Stimulated activated CD4-positive, alpha-beta T cell treated with anti-CD3 and anti-CD28 coated beads, TNF-alpha, amount 100 ng/mL, for 1 hour (primary cell): ENCODE measurements at regions not wholly inside any gene's neighbourhood (a gene's known extent, or its start where the extent isn't known, plus 50 kb on each side); places are given as distances from the start of the nearest gene placed in this dataset.

Experiments used
- DNase-seq, 3 donors: peaks; one replicate each; pipeline ENCODE4 v3.0.0-alpha.2; 2020; ENCODE audit warnings: low read depth in 3 of 3, low spot score in 1 of 3

DNA sequence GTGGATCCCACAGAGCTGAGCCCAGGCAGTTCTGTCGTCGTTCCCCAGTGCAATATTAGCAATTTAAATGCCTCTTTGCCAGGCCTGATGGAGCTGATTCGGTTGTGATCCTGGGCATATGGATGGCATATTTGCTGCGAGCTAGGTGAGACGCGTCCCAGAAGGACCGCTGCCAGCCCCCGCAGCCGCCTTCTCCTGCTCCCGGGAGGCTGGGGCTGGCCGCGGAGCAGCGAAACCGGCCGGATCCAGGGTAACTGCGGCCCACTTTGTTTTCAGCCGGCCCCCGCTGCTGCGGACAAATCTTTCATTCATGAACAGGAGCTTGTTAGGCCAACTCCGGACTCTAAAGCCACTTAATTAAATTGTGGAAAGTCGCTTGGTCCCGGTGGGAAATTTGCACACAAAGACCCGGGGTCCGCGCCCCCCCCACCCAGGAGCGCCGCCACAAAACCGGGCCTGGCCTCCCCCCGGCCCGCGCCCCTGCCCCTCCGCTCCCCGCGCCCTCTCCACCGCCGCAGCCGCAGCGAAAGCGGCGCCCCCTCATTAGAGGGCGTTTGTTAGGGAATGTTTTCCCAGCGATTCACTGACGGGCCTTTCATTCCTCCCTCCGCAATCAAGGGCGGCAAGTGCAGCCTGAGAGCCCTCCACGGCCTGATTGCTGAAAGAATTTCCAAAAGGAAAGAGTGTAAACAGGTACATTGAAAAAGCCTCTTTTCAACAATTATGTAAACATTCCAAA lies 383.3 kb downstream of the RRAGC start:
- DNase-seq = no peak

DNA sequence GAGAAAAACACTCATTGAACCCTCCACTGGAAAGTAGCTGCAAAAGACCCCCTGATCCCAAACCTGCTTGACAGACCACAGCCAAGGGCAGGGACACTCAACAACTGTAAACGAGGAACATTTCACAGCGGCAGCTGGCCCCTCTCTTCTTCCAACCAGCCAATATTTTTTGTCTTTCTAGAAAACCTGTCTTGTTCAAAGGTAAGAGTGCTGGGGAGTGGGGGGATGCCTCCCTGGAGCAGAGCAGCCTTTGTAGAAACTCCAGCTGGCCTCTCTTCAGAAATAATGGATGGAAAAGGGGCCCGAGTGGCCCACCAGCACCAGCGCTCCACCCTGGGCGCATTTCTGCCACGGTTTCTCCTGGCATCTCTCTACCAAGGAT lies 384.0 kb downstream of the RRAGC start:
- no peak for DNase-seq

DNA sequence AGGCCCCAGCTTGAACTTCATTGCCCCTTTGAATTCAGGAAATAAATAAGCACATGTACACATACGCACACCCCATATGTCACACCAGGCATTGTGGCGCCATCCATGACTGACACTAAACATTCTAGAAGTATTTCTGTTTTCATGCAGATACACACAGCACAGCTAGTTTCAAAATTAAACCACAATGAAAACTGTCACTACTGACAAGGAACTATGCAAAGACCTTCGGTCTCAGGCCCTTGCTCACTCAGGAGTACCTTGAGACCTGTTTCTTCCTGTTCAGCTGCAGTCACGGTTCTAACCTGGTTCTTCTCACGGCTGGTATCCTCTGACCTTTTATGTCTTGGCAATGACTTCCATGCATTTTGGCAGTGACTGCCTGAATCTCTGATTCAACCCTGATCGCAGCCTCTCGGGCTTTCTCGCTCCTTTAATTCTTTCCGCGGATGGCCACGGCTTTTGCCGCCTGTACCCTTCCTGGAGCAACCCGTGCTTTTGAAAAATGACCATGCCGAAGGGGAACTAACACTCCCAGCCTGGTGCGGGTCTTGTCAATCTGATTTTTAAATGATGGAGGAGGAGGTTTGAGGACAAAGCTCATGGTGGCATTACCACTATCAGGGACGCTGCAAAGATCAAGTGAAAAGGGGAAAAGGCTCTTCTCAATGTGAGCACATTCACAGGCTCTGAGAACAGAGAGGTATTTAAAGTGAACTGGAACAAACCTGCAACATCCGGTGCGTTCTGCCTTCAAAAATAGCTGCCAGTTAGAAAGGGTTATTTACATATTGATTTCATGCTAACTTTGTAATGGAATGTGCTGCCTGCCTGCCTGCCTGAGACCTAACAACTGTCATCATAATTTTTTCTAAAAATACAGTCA lies 384.6 kb downstream of the RRAGC start:
- DNase-seq = no peak

DNA sequence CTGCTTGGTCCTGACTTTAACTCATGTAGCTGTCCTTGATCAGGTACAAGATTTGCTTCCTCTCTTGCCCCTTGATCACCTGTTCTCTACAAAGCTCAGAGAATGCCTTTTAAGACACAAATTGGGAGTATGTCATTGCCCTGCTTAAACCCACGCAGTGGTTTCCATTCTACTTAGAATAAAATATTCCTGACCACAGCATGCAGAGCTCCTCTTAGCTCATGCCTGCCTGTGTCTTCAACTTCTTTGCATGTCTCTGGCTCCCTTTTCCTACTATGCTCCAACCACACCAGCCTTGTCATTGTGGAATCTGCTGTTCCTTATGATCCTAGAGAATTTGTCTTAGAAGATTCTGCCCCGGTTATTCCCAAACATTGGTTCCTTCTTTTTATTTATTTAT lies 393.1 kb downstream of the RRAGC start:
- no peak for DNase-seq

DNA sequence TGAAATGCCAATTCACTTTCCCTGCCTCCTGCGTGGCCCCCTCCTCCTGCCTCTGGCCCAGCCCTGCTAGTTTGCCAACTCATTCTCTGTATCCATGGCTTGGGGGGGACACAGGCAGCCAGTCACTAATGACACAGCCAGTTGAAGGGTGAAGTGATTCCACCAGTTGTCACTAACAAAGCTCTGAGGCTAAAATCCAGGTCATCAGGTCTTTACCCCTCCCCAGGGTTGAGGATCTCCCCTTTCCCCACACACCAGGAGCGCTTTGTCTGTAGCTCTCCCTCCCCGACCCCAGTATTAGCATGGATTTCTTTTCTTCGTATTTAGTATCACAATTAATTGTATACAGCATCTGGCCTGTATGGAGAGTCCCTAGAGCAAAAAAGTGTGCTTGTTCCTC lies 394.1 kb downstream of the RRAGC start:
- DNase-seq = no peak

DNA sequence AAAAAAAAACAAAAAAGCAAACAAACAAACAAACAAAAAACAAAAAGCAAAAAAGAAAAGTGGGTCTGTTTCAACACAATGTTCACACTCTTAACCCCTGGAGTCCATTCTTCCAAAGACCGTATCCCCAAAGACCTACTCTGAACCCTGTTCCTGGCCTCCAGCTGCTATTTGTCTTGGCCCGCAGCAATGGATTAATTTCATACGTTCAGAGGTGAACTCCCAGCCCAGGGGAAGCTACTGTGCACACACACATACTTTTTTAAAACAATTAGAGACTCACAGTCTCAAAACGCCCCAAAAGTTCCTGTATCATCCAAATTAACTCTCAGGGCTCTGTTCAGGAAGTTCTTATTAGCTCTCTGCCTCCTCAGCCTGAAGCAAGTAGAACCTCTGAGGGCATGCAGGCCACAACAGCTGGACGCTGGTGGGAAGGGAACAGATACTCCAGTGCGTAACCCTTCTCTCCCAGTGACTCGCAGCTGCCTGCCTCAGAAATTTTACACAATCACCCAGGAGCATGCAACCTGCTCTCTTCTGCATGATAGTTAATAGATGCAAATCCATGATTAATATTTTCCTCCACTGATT lies 395.4 kb downstream of the RRAGC start:
- DNase-seq = no peak

DNA sequence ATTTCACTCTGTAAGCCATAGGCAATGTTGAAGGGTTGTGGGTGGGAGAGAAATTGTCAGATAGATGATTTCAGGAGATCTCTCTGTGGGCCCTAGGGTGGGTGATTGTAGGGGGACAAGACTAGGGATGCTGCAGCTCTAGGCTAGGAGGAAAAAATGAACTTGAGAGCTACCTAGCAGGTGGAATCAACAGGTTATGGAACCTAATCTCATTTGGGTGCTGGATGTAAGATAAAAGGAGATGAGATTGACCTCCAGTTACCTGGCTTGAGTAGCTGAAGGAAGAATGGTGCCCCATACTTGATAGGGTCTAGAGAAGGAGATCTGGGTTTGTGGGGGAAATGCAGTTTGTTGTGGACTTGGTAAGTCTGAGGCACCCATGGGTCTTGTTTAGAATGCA lies 396.5 kb downstream of the RRAGC start:
- DNase-seq = no peak

DNA sequence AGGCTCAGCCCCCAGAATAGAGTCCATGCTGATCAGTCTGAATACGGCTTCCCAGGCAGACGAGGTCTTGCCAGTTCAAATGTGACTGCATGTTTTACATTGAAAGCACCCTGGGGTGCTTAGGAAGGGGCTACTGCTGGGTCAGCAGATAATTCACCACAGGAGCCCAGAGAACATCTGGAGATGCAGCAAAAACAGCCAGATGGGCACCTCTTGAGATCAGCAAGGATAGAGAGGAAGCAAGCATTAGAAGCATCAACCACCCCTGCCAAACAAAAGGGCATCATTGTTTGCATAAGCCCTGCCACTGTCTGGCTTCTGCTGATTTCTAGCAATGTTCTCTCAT lies 403.1 kb downstream of the RRAGC start:
- DNase-seq = no peak

DNA sequence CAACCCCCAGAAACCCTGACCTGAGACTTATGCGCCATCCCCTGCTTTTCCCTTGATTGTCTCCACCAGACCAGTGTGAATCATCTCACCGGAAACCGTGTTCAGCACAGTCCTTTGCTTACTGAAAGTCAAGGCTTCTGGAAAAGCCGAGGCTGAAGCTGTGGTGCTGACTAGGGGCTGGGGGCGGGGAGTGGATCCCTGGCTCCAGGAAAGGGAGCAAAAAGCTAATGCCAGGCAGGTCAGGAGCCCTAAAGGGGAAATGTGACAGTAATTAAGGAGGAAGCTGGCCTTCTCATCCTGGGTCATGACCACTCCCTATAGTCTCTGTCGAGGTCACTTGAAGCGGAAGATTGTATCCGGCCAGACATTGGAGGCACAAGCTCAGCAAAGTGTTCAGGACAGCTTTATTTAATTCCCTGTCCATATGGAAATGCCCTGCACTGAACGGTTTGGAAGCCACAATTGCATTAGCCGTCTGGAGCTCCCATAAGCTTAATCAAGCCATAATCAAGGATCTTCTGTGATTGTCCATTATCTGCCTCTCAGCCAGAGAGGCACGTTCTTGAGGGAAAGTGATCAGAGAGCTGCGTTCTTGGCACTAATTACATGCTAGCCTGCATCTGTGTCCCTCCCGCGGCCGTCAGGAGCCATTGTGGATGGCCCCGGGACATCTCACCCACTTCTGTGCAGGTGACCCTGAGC lies 403.6 kb downstream of the RRAGC start:
- DNase-seq = no peak

DNA sequence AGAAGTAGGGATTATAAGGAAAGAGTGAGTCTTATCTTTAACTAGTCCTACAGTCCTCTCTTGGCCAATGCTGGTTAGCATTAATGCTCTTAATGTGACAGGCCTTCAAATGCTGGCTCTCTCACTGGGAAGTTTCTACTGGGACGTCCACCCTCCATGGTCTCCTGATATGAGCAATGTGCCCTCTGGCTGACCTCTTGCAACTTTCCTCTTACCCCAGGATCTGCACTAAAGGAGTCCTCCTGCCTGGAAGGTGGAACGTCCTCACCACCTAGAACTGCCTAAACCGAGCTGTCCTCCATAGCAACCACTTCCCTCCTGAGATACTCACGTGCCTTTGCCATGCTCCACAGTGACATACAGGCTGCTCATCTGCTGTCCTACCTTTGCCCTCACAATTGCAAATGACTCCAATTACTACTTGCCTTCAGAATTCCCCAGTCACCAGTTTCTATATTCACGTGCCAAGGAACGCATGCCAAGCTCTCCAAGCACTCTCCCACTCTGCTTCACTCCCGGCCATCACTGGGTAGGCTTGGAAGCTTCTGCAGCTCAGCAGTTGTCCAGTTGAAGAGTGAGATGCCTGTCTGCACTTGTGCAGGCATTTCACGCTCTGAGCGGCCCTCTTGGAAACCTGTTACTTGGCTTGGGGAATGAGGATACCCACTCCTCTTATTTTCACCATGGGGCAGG lies 404.7 kb downstream of the RRAGC start:
- DNase-seq = no peak

DNA sequence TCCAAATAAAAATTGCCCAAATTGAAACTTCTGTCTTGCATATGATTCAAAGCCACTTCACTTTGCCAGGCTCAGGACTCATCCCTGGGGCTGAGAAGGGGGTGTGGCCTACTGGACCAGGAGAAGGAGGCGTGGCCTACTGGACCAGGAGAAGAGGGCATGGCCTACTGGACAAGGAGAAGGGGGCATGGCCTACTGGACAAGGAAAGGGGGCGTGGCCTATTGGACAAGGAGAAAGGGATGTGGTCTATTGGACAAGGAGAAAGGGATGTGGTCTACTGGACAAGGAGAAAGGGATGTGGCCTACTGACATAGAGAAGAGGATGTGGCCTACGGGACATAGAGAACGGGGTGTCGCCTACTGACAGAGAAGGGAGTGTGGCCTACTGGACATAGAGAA lies 405.3 kb downstream of the RRAGC start:
- DNase-seq = no peak

DNA sequence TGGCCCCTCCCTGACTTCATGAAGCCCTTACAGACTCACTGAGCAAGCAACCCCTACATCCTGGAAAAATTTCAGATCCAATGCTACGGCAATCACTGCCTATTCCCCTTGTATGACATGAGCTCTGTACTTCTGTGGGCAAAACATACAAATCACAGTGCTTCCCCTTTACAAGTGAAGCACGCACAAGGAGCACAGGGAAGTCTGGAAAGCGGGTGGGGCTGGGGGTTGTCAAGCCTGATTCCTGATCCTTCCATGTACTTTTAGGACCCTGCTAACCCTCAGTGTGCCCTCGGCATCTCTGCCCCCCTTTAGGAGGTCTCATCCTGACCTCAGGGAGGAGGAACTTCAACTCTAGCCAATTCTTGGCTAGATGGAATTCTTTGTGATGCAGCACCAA lies 405.7 kb upstream of the POU3F1 start:
- DNase-seq = no peak

DNA sequence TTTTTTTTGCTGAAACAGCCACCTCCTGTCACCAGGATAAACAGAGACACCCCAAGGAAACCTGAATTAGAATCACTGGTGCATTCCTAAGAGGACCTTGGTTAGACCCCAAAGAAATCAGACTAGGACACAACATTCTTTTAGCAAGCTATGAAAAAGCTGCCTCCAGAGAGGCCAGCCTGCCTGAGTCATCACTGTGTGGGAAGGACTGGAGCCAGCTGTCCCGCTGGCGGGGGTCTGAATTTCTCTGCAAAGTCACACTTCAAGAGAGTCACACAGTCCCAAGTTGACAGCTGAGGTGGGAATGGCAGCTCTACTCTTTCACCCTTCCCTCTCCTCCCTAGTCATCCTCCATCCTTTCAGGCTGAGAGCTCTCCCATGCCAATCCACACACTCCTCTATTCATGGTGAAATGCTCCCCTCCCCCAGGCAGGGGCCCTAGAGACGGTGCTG lies 405.0 kb upstream of the POU3F1 start:
- no peak for DNase-seq

DNA sequence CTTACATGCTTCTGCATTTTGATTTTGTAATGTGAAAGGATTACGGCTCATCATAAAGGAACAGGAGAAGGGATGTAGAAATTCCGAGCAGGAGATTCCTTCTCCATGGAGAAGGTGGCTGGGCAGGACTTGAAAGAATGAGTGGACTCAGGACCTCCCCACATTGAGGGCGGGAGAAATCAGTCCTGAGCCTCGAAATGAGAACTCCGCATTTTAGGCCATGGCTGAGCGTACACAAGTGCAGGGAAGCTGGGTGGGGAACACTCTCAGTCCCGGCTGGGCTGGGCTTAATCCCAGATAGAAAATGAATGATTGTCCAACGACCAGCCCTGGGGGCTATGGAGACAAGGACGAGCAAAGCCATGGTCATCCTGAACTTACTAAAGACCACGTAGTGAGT lies 402.3 kb upstream of the POU3F1 start:
- no peak for DNase-seq

DNA sequence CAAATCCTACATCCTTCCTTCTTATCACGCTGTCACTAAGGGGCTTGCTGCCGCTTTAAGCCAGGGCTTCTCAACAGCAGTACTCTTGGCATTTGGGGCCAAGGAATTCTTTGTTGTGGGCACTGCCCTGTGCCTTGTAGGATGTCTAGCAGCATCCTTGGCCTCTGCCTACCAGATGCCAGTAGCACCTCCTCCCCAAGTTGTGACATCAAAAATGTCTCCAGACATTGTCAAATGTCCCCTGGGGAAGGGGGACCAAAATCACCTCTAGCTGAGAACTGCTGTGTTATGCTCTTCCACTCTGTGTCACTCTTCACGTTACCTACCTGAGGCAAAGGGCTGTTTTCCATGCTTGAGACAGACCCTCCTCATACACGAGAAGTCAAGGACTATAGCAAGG lies 400.3 kb upstream of the POU3F1 start:
- no peak for DNase-seq

DNA sequence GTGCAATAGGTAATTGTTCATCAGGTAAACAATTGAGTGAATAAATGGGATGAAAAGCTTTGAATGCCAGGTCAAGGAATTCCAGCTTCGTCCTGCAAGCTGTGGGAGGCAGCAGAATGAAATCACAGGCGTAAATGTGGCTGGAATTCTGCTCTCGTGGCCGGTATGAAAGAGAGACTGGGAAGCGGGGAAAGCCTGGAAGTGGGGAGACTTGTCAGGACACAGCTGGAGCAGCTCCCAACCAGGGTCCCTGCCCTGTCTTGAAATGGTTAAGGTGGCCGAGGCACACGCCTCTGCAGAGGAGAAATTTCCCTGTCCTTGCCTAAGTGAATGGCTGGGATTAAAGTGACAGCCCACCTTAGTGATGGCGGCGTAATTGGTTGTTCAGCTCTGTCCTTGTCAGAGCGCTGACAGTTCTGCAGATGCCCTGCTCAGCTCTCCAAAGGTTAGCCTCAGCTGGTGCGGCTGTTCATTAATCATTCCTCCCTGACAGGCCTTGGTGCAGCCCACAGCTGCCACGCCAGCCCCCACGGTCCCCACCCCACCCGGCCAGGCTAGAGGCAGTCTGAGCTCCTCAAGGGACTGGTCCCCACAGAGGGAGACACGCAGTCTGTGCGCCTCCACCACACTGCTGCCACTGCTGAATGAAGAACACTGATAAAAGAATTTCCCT lies 398.3 kb upstream of the POU3F1 start:
- DNase-seq = no peak

DNA sequence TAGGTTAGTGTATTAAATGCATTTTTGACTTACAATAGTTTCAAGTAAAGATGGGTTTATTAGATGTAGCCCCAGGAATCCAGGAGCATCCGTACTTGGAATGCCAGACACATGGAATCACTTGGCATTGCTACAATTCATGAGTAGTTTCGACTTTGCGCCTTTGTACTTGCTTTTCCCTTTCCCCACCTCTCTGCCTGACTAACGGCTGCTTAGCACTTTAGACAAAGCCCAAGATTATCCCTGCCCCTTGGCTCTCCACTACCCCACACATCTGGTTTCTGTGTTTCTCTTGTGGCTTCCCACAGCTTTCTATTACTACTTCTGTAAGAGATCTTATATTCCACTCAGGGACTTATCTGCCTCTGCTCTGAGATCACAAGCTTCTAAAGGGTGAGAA lies 397.7 kb upstream of the POU3F1 start:
- DNase-seq = no peak

DNA sequence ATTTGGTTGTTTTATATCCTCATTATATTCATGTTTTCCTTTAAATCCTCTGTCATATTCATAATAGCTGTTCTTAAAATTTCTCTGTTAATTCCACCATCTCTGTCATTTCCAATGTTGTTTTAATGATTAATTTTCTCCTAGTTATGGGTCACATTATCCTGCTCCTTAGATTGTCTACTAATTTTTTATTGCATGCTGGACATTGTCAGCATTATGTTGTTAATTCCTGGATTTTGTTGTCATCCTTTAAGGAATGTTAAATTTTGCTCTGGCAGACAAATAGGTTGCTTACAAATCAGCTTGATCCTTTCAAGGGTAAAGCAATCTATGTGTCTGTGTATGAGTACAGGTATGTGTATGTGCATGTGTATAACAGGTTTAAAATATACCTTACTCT lies 393.8 kb upstream of the POU3F1 start:
- DNase-seq = no peak

DNA sequence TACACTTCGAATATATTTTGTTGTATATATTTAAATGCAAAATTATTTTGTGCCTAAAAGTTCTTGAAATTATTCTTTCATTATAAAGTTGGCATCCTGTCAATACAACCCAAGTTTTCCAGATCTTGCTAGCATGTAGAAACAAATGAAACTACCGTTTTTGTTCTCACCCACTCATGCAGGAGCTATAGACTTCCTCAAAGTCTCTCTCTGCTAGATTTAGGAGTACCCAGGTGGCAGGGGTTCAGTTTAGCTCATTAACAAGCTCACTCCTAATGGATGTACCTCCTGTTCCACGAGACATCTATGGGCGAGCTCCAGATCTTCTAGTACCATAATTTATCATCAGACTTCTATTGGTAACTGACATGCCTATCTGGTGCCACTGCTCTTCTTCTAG lies 390.2 kb upstream of the POU3F1 start:
- DNase-seq = no peak

DNA sequence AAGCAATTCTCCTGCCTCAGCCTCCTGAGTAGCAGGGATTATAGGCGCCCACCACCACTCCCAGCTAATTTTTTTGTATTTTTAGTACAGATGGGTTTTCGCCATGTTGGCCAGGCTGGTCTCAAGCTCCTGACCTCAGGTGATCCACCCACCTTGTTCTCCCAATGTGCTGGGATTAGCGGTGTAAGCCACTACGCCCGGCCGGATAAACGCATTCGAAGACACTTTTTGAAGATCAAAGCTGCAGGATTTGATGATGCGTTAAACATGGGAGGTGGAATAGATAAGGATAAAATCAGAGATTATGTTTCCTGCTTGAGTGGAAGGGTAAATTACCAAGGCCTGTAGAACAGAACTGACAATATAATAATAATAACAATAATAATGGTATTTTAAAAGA lies 389.4 kb upstream of the POU3F1 start:
- DNase-seq = no peak
